GM12878 (cell line): ENCODE measurements at regions not wholly inside any gene's neighbourhood (a gene's known extent, or its start where the extent isn't known, plus 50 kb on each side); places are given as distances from the start of the nearest gene placed in this dataset.

ENCODE experiments used
- POLR2AphosphoS5 ChIP-seq: IDR thresholded peaks from 2 replicates; pipeline ENCODE4 v1.6.1; 2011; ENCODE audit warnings: mild to moderate bottlenecking, low read length, inconsistent platforms
- TCF12 ChIP-seq: IDR thresholded peaks from 2 replicates; pipeline ENCODE4 v1.6.1; 2011; ENCODE audit warnings: low read depth, mild to moderate bottlenecking, low read length
- TF ChIP-seq, protein P1 (sequence below), 3 experiments: IDR thresholded peaks in 2 of 3; conservative IDR thresholded peaks in 1 of 3; 2 replicates each; pipeline ENCODE4 v1.5.1; 2011; ENCODE audit warnings: low read depth in 3 of 3, low read length in 3 of 3, mild to moderate bottlenecking in 3 of 3, control low read depth in 2 of 3, moderate library complexity in 2 of 3, inconsistent platforms in 1 of 3, mixed read lengths in 1 of 3; ENCODE audit not compliant: control insufficient read depth in 2 of 3, insufficient read depth in 1 of 3; ENCODE audit errors: extremely low read depth in 1 of 3

GRCh38 chr11:88050247-88050646, 125.0 kb downstream of the RAB38 start:
- TF ChIP-seq POLR2AphosphoS5 = no peak
- no peak for TF ChIP-seq TCF12
- TF ChIP-seq, protein P1, sequence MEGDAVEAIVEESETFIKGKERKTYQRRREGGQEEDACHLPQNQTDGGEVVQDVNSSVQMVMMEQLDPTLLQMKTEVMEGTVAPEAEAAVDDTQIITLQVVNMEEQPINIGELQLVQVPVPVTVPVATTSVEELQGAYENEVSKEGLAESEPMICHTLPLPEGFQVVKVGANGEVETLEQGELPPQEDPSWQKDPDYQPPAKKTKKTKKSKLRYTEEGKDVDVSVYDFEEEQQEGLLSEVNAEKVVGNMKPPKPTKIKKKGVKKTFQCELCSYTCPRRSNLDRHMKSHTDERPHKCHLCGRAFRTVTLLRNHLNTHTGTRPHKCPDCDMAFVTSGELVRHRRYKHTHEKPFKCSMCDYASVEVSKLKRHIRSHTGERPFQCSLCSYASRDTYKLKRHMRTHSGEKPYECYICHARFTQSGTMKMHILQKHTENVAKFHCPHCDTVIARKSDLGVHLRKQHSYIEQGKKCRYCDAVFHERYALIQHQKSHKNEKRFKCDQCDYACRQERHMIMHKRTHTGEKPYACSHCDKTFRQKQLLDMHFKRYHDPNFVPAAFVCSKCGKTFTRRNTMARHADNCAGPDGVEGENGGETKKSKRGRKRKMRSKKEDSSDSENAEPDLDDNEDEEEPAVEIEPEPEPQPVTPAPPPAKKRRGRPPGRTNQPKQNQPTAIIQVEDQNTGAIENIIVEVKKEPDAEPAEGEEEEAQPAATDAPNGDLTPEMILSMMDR (IDR thresholded peaks at IDR 0.05 in 2 of 3, conservative IDR thresholded peaks at IDR 0.05 in 1 of 3; ENCODE audit: control insufficient read depth in 2 of 3, extremely low read depth in 1 of 3, insufficient read depth in 1 of 3, low read depth in 3 of 3, low read length in 3 of 3) = no peak
